Activated CD4-positive, alpha-beta memory T cell treated with anti-CD3 and anti-CD28 coated beads for 36 hours (primary cell): ENCODE measurements at regions not wholly inside any gene's neighbourhood (a gene's known extent, or its start where the extent isn't known, plus 50 kb on each side); places are given as distances from the start of the nearest gene placed in this dataset.
"Not testable (repeated sequence)": the region's sequence is repeated elsewhere in the genome, so short reads cannot be mapped to it uniquely, and the experiment has no call there.

Experiments used
- CTCF ChIA-PET: fragments of 350-600 bp; sonication (Branson Sonifier 250); formaldehyde crosslinking; loops from one replicate; lab custom pipeline; 2021; ENCODE audit warnings: antibody characterized with exemption, inconsistent platforms; lab: Charles Lee
- POLR2A ChIA-PET: fragments of 350-600 bp; sonication (Branson Sonifier 250); formaldehyde crosslinking; loops from one replicate; lab custom pipeline; 2021; ENCODE audit warnings: antibody characterized with exemption; lab: Charles Lee
- DNase-seq: peaks from one replicate; pipeline ENCODE4 v3.0.0-alpha.2; 2020
- H3K27ac Mint-ChIP-seq: one replicate; pipeline ENCODE4 v1.8.0; 2021; ENCODE audit warnings: mixed read lengths
- H3K27me3 Mint-ChIP-seq: one replicate; pipeline ENCODE4 v1.8.0; 2021; ENCODE audit warnings: mixed read lengths
- H3K36me3 Mint-ChIP-seq: one replicate; pipeline ENCODE4 v1.8.0; 2021; ENCODE audit warnings: mixed read lengths
- H3K4me1 Mint-ChIP-seq: one replicate; pipeline ENCODE4 v1.8.0; 2021; ENCODE audit warnings: low read depth, mixed read lengths
- H3K4me3 Mint-ChIP-seq: one replicate; pipeline ENCODE4 v1.8.0; 2021; ENCODE audit warnings: mild to moderate bottlenecking, mixed read lengths
- H3K9me3 Mint-ChIP-seq: one replicate; pipeline ENCODE4 v1.8.0; 2021; ENCODE audit warnings: mixed read lengths
- intact Hi-C: fragments of 100-400 bp; cut with micrococcal nuclease; formaldehyde crosslinking; loops from one replicate; pipeline ENCODE4 v1.15.1; 2023

- no peak overlapping the region for H3K4me3 Mint-ChIP-seq
- H3K4me1 Mint-ChIP-seq: no peaks in the 10 kb centered on the region
- CTCF ChIA-PET: no interaction called here
- H3K9me3 Mint-ChIP-seq: no peaks in the 10 kb centered on the region
- H3K27ac Mint-ChIP-seq: no peak overlapping the region
- intact Hi-C loops: no loop called here
- no peak for DNase-seq
- H3K27me3 Mint-ChIP-seq: peaks cover 2% of the 10 kb centered on the region
- no peaks in the 10 kb centered on the region for H3K36me3 Mint-ChIP-seq
- POLR2A ChIA-PET: no interaction called here
These were observed 128.2 kb downstream of the MED10 start for GRCh38 chr5:6250121-6250520.

DNA sequence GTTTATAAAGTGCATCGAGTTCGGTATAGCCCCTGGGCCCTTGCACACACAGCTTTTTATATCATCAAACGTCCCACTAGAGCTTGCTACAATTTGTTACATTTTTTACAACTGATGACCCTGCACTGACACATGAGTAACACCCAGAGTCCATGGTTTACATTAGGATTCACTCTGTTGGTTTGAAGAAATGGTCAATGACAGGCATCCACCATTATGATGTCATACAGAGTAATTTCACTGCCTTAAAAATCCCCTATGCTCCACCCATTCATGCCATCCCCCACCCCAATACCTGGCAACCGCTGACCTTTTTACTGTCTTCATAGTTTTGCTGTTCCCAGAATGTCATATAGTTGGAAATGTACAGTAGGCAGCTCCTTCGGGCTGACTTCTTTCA lies 130.2 kb downstream of the MED10 start:
- H3K9me3 Mint-ChIP-seq: no peaks in the 10 kb centered on the region
- H3K27ac Mint-ChIP-seq: no peak overlapping the region
- intact Hi-C loops: no loop called here
- no peak overlapping the region for H3K4me3 Mint-ChIP-seq
- CTCF ChIA-PET: no interaction called here
- no peaks in the 10 kb centered on the region for H3K4me1 Mint-ChIP-seq
- H3K27me3 Mint-ChIP-seq: peaks cover 2% of the 10 kb centered on the region
- POLR2A ChIA-PET: no interaction called here
- H3K36me3 Mint-ChIP-seq: no peaks in the 10 kb centered on the region
- no peak for DNase-seq

DNA sequence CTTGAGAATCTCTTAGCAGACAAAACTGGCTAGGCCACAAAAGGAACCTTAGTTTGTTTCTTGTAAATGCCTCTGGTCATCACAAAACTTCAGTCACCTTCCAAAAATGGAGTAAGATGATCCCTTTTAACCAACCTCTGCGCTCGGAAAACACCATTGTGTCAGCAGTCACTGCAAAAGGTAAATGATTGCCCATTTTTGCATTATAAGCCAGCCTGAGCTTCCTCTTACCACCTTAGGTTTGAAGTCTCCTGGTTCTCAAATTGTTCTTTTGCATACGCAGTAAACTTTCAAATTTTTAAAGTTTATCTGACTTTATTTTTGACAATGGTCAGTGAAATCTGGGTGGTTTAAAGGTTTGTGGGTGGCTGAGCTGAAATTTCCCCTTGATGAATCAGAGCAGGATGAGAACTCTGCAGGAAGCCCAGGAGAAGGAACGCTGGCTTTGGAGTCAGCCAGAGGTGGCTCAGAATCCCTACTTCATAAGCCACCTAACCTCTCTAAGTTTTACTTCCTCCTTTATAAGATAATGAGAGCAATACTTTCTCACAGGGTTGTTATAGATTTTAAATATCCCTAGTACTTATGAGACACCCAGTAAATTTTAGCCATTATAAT lies 131.4 kb downstream of the MED10 start:
- H3K4me3 Mint-ChIP-seq: no peak overlapping the region

GRCh38 chr5:6244339-6244714 lies 134.0 kb downstream of the MED10 start:
- DNase-seq: no peak
- Mint-ChIP-seq H3K4me3 (no peak overlapping the region), H3K27me3 (no peaks in the 10 kb centered on the region), H3K36me3 (no peaks in the 10 kb centered on the region), H3K9me3 (peaks cover 4% of the 10 kb centered on the region), H3K27ac (no peak overlapping the region), H3K4me1 (no peaks in the 10 kb centered on the region)
- POLR2A ChIA-PET: no interaction called here
- CTCF ChIA-PET: no interaction called here
- intact Hi-C loops: no loop called here

More for the DNA sequence above, 131.4 kb downstream of the MED10 start:
- Mint-ChIP-seq H3K27me3 (peaks cover 2% of the 10 kb centered on the region), H3K27ac (no peak overlapping the region), H3K9me3 (no peaks in the 10 kb centered on the region), H3K4me1 (no peaks in the 10 kb centered on the region), H3K36me3 (no peaks in the 10 kb centered on the region)
- ChIA-PET CTCF (no interaction called here), POLR2A (no interaction called here)
- intact Hi-C loops: no loop called here
- DNase-seq: no peak

DNA sequence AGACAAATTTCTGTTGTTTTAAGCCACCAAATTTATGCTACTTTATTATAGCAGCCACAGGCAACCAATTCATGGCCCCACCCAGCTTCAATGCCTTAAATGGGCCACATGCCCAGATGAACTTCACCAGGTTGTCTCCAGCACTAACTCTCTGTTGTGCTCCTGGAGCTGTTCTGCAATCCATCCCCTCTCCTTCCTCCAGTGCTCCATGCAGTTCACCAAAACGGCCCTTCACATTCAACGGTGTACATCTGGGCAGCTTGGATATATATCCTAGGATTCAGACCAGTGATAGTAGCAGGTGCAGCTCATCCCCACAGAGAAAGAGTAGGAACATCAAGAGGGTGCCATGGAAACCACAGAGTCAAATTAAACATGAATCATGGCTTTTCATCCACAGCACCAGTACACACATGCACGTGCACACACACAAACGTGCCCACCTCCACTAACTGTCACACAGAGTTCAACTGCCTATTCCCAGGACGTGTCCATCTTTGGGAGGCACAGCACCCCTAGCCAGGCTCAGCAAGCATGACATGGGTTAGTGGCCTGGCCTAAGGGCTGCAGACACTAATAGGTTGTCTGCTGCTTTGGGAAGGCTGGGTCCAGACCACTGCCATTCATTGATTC lies 134.5 kb downstream of the MED10 start:
- Mint-ChIP-seq H3K27me3 (no peaks in the 10 kb centered on the region), H3K27ac (no peak overlapping the region), H3K4me1 (no peaks in the 10 kb centered on the region), H3K4me3 (no peak overlapping the region), H3K36me3 (no peaks in the 10 kb centered on the region), H3K9me3 (peaks cover 4% of the 10 kb centered on the region)
- ChIA-PET POLR2A (no interaction called here), CTCF (no interaction called here)
- no peak for DNase-seq
- intact Hi-C loops: no loop called here

GRCh38 chr5:6241056-6241455 lies 137.3 kb downstream of the MED10 start:
- H3K9me3 Mint-ChIP-seq, CTCF ChIA-PET, intact Hi-C loops, POLR2A ChIA-PET, H3K36me3 Mint-ChIP-seq, H3K27ac Mint-ChIP-seq, H3K27me3 Mint-ChIP-seq, H3K4me3 Mint-ChIP-seq, DNase-seq, H3K4me1 Mint-ChIP-seq: not testable (repeated sequence)

- H3K4me1 Mint-ChIP-seq: no peaks in the 10 kb centered on the region
- peaks cover 3% of the 10 kb centered on the region for H3K27me3 Mint-ChIP-seq
- CTCF ChIA-PET: no interaction called here
- H3K4me3 Mint-ChIP-seq: no peak overlapping the region
- H3K27ac Mint-ChIP-seq: no peak overlapping the region
- peaks cover 4% of the 10 kb centered on the region for H3K9me3 Mint-ChIP-seq
- intact Hi-C loops: no loop called here
- DNase-seq: no peak
- POLR2A ChIA-PET: no interaction called here
- no peaks in the 10 kb centered on the region for H3K36me3 Mint-ChIP-seq
These were observed 141.4 kb downstream of the MED10 start for GRCh38 chr5:6236858-6237481.

GRCh38 chr5:6236170-6236793 lies 142.1 kb downstream of the MED10 start:
- CTCF ChIA-PET: no interaction called here
- Mint-ChIP-seq H3K4me1 (no peaks in the 10 kb centered on the region), H3K27ac (no peak overlapping the region), H3K9me3 (peaks cover 4% of the 10 kb centered on the region), H3K4me3 (no peak overlapping the region), H3K27me3 (peaks cover 3% of the 10 kb centered on the region), H3K36me3 (no peaks in the 10 kb centered on the region)
- intact Hi-C loops: no loop called here
- no peak for DNase-seq
- POLR2A ChIA-PET: no interaction called here

GRCh38 chr5:6235726-6236125 lies 142.6 kb downstream of the MED10 start:
- Mint-ChIP-seq H3K4me3 (no peak overlapping the region), H3K27me3 (peaks cover 3% of the 10 kb centered on the region), H3K27ac (no peak overlapping the region), H3K9me3 (peaks cover 4% of the 10 kb centered on the region), H3K4me1 (no peaks in the 10 kb centered on the region), H3K36me3 (no peaks in the 10 kb centered on the region)
- no peak for DNase-seq
- ChIA-PET CTCF (no interaction called here), POLR2A (no interaction called here)
- intact Hi-C loops: no loop called here

- Mint-ChIP-seq H3K4me3 (no peak overlapping the region), H3K36me3 (no peaks in the 10 kb centered on the region), H3K9me3 (no peaks in the 10 kb centered on the region), H3K27me3 (peaks cover 3% of the 10 kb centered on the region), H3K27ac (no peak overlapping the region), H3K4me1 (no peaks in the 10 kb centered on the region)
- POLR2A ChIA-PET: no interaction called here
- CTCF ChIA-PET: no interaction called here
- intact Hi-C loops: no loop called here
- no peak for DNase-seq
These were observed 149.8 kb downstream of the MED10 start for GRCh38 chr5:6228257-6229250.

GRCh38 chr5:6225121-6225607 lies 153.2 kb downstream of the MED10 start:
- Mint-ChIP-seq H3K4me3 (no peak overlapping the region), H3K27ac (no peak overlapping the region), H3K36me3 (no peaks in the 10 kb centered on the region), H3K9me3 (no peaks in the 10 kb centered on the region), H3K4me1 (no peaks in the 10 kb centered on the region), H3K27me3 (no peaks in the 10 kb centered on the region)
- intact Hi-C loops: no loop called here
- no peak for DNase-seq
- ChIA-PET CTCF (no interaction called here), POLR2A (no interaction called here)

GRCh38 chr5:6224406-6224805 lies 153.9 kb downstream of the MED10 start:
- no peaks in the 10 kb centered on the region for H3K36me3 Mint-ChIP-seq
- intact Hi-C loops: no loop called here
- ChIA-PET CTCF (no interaction called here), POLR2A (no interaction called here)
- no peaks in the 10 kb centered on the region for H3K27me3 Mint-ChIP-seq
- no peak for DNase-seq
- no peaks in the 10 kb centered on the region for H3K9me3 Mint-ChIP-seq
- no peaks in the 10 kb centered on the region for H3K4me1 Mint-ChIP-seq
- no peak overlapping the region for H3K4me3 Mint-ChIP-seq
- H3K27ac Mint-ChIP-seq: no peak overlapping the region
